ENCODE measurements at regions not wholly inside any gene's neighbourhood (a gene's known extent, or its start where the extent isn't known, plus 50 kb on each side); places are given as distances from the start of the nearest gene placed in this dataset.

- DNase-seq (ENCODE audit: low spot score), result peak; percentile 89
Observed at GRCh38 chr17:77365584-77366186, 224.9 kb downstream of the SEC14L1 start.

DNA sequence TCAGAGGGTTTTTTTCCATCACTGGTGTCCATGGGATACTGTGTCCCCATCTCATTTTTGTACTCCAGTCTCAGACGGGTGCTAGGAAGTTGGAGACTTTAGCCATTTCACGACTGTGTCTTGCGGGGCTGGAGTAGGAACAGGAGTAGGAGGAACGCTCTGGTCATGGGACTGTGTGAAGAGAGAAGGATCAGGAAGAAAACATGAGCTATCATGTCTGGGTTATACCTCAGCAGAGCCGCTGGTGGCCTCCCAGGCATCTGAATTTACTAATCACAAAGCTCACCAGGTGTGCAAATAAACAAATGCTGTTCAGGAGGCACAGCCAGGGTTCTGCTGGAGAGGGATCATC is 225.4 kb downstream of the SEC14L1 start:
- no peak for DNase-seq (ENCODE audit: low spot score)

GRCh38 chr17:77366558-77367245 is 225.9 kb downstream of the SEC14L1 start:
- DNase-seq (ENCODE audit: low spot score), result peak; percentile 79

- DNase-seq (ENCODE audit: low spot score), result no peak
Observed at GRCh38 chr17:77369544-77369971, 228.8 kb downstream of the SEC14L1 start.

DNA sequence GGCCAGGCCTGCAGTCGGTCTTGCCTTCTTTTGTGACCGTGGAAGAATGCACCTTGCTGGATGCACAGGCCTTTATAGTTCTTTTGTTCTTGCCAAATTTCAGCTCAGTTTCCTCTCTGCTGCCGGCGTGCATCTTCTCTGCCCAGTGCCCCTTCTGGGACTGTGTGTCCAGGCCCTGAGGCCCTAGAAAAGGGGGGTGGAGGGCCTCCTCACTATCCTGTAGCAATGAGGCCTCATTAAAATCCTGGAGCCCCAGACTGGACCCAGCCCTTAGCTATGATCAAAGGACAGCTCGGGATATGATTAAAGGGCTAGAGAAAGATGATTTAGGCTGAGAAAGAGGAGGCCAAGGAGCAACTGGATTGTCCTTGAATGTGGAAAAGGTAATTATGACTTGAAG is 229.8 kb downstream of the SEC14L1 start:
- no peak for DNase-seq (ENCODE audit: low spot score)

GRCh38 chr17:77371117-77371887 is 230.5 kb downstream of the SEC14L1 start:
- no peak for DNase-seq (ENCODE audit: low spot score)

DNA sequence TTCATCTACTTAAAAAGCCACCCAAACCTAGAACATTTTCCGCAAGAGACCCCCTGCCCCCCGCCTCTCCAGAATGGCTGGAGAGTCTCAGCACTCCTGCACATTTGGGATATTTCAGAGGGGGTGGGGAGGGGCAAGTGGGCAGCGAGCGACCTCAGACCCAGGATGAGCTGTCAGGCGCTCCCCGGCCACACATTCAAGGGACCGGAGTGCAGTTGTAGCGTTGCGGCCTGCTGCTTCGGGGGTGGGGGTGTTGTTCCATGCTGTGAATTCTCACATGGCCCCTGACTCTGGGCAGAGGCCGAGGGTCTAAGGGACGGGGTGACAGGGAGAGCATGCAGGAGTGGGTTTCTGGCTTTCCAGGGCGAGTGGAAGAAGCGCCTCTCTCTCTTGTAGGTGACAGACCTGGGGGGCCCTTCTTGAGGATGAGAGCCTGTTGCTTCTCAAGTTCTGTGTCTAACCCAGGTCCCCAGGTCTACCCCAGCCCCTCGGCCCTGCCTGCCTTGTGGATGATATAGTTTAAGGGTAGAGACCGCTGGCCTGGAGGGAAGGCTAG is 231.2 kb downstream of the SEC14L1 start:
- no peak for DNase-seq (ENCODE audit: low spot score)

DNA sequence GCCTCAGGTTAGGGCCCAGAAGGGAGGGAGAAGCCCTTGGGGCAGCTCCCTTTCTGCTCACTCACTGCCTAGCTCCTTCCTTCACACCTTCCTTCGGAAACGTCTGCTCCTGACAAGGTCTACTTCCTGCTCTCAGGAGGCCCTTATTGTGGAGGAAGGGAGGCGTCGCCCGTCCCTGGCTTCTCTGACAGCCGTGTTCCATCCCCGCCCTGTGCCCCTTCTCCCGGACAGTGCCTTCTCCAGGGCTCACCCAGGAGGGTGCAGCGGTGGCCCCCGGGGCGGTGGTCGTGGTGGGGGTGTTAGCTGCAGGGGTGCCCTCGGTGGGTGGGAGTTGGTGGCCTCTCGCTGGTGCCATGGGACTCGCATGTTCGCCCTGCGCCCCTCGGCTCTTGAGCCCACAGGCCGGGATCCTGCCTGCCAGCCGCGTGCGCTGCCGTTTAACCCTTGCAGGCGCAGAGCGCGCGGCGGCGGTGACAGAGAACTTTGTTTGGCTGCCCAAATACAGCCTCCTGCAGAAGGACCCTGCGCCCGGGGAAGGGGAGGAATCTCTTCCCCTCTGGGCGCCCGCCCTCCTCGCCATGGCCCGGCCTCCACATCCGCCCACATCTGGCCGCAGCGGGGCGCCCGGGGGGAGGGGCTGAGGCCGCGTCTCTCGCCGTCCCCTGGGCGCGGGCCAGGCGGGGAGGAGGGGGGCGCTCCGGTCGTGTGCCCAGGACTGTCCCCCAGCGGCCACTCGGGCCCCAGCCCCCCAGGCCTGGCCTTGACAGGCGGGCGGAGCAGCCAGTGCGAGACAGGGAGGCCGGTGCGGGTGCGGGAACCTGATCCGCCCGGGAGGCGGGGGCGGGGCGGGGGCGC is 231.9 kb downstream of the SEC14L1 start:
- peak; percentile 76 for DNase-seq (ENCODE audit: low spot score)

DNA sequence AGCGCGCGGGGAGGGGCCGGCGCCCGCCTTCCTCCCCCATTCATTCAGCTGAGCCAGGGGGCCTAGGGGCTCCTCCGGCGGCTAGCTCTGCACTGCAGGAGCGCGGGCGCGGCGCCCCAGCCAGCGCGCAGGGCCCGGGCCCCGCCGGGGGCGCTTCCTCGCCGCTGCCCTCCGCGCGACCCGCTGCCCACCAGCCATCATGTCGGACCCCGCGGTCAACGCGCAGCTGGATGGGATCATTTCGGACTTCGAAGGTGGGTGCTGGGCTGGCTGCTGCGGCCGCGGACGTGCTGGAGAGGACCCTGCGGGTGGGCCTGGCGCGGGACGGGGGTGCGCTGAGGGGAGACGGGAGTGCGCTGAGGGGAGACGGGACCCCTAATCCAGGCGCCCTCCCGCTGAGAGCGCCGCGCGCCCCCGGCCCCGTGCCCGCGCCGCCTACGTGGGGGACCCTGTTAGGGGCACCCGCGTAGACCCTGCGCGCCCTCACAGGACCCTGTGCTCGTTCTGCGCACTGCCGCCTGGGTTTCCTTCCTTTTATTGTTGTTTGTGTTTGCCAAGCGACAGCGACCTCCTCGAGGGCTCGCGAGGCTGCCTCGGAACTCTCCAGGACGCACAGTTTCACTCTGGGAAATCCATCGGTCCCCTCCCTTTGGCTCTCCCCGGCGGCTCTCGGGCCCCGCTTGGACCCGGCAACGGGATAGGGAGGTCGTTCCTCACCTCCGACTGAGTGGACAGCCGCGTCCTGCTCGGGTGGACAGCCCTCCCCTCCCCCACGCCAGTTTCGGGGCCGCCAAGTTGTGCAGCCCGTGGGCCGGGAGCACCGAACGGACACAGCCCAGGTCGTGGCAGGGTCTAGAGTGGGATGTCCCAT is 232.8 kb downstream of the SEC14L1 start:
- DNase-seq (ENCODE audit: low spot score), result peak; percentile 44

GRCh38 chr17:77374170-77374936 is 233.6 kb downstream of the SEC14L1 start:
- peak; percentile 83 for DNase-seq (ENCODE audit: low spot score)

- DNase-seq (ENCODE audit: low spot score), result no peak
Observed at GRCh38 chr17:77375108-77375916, 234.5 kb downstream of the SEC14L1 start.

GRCh38 chr17:77375917-77376651 is 235.3 kb downstream of the SEC14L1 start:
- peak; percentile 59 for DNase-seq (ENCODE audit: low spot score)

- DNase-seq (ENCODE audit: low spot score), result no peak
Observed at GRCh38 chr17:77376795-77377709, 236.3 kb downstream of the SEC14L1 start.

DNA sequence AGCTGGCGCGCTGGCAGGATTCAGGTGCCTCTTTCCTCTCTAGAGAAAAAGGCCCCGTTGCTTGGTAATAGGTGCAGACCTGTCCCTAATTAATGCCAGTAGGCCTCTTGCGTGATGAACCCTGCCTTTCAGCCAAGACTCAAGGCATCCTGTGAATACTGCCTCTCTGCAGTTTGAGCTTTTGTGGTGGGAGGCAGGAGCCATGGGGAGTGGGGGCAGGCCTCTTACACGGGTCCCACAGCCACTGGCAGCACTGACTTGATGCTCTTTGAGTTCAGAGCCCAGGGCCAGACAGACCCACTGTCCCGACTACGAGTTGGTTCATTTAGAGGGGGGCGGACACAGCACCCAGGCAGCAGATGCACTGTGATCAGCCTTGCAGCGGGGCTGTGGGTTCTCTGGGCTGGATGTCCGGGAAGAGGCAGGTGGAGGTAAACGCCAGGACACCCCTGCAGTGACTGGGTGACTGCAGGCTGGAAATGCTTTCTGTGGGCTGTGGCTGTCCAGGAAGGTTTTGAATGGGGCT is 237.0 kb downstream of the SEC14L1 start:
- DNase-seq (ENCODE audit: low spot score), result no peak

- DNase-seq (ENCODE audit: low spot score), result no peak
Observed at GRCh38 chr17:77378318-77379064, 237.7 kb downstream of the SEC14L1 start.

DNA sequence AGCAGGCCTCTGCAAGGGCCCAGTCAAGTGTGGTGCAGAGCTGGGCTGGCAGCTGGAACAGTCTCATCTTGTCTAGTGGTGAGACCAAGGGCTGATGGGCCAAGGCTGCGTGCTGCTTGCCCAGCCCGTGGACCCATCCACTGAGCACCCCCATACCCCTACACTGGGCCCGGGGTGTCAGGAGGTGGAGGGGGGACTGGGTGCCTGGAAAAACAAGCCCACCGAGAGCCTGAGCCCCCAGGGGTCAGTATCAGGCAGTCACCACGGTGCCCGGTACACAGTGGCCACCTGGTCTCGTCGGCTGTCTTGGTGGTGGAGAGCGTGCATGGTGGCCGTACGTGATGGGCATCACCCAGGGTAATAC is 238.3 kb downstream of the SEC14L1 start:
- no peak for DNase-seq (ENCODE audit: low spot score)

DNA sequence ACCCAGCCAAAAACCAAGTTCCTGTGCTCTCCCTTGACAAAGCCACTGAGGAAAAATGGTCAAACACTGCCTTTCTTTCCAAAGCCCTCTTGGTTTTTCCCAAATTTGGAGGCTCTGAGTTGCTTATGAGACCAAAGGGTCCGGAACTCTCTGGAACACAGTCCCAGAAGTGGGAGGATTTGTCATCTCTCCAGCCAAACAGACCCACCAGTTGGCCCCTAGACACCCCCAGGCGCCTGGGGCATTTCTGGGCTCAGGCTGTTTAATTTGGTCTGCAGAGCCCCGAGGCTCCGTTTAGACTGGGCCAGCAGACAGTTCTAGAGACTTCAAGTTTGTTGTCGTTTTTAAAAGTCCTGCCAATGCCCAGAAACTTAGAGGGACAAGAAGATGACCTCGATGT is 239.1 kb downstream of the SEC14L1 start:
- DNase-seq (ENCODE audit: low spot score), result no peak

All from kidney tubule cell (primary cell).